ENCODE measurements at regions not wholly inside any gene's neighbourhood (a gene's known extent, or its start where the extent isn't known, plus 50 kb on each side); places are given as distances from the start of the nearest gene placed in this dataset.

- no peak for TF ChIP-seq TAF1 (IDR thresholded peaks at IDR 0.05; ENCODE audit: low read depth, low read length)
- TF ChIP-seq POLR2AphosphoS5 (IDR thresholded peaks at IDR 0.05; ENCODE audit: low read depth, low read length), result no peak
Observed at GRCh38 chr4:158067646-158068045, 105.2 kb downstream of the GASK1B start.
